HG03135 (cell line): ENCODE measurements at regions not wholly inside any gene's neighbourhood (a gene's known extent, or its start where the extent isn't known, plus 50 kb on each side); places are given as distances from the start of the nearest gene placed in this dataset.
A peak's percentile ranks its signal among the peaks of the same experiment; 100 is the strongest.

Source experiments
- ATAC-seq: cut with Tn5 transposase; IDR thresholded peaks from one replicate; pipeline ENCODE4 v1.9.1; 2021; ENCODE audit warnings: mild to moderate bottlenecking, moderate library complexity; ENCODE audit not compliant: unreplicated experiment

GRCh38 chr5:158080112-158080511 lies 221.2 kb upstream of the CLINT1 start:
- no peak for ATAC-seq

GRCh38 chr5:158079097-158079496 lies 220.2 kb upstream of the CLINT1 start:
- ATAC-seq, result no peak

DNA sequence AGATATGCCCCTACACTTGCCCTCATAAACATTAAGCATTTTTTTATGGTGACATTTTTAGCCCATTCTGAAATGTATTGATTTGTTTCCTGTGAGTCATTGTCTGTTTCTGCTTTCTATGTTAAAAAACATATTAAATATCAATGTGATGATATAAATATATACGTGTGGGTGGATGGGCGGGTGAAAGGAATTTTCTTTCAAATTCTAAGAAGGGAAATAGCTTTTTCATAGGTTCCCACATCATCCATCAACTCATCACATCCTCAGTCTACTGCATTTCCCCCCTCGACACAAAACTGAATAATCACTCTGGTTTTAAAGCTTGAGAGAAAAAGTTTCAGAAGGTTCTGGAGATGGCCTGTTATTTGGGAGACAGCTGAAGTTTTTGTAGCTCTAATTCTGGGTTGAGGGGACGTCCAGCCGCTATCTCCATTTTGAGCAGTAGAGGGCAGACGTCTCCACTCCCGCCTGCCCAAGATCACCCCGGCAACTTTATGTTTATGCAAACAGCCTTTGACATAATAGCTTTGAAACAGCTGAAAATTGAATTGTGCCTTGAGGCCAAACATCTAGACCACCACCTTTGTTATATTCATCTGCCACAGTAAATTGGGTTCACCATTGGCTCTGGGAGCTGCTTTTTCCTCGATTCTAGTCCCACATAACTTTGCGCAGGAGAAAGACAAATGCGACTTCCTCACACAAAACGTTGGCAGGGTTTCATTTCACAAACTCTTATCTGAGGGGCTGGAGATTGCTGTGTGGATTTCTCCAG lies 216.2 kb upstream of the CLINT1 start:
- ATAC-seq, result peak; percentile 91

GRCh38 chr5:158074597-158074991 lies 215.6 kb upstream of the CLINT1 start:
- ATAC-seq, result no peak

- ATAC-seq, result no peak
Observed at GRCh38 chr5:158070859-158071258, 211.9 kb upstream of the CLINT1 start.

- ATAC-seq, result no peak
Observed at GRCh38 chr5:158069838-158070237, 210.9 kb upstream of the CLINT1 start.

DNA sequence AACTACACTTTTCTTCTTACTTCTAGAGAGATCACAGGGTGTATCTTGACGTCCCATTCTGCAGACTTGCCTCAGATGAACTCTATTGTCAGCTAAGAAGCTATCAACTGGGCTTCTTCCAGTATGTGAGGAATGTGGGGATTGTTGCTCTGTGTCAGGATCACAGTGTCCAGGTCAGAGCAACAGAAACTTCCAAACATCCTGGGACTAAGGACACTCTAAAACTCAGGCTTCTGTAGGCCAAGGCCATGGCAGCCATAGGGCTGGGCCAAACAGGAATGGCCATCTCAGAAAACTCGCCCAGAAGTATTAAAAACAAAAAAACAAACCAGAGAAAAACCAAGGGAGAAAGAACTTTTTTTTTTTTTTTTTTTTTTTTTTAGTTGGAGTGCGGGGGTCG lies 210.0 kb upstream of the CLINT1 start:
- ATAC-seq, result no peak

DNA sequence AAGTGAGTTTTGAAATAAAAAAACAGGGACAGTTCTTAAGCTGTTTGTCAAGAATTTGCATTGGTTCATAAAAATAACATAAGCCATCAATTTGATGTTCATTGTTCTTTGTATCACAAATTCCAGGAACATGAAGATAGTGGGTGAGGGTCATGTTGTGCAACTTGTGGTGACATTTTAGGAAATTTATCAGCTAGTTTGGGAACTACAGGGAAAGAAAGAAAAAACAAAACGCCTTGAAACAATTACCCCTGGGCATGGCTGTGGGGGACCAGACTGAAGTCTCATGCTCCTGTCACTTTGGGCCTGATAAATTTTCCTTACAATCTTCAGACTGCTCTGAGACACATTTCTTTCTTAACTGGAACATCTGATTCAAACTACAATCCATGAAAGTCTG lies 207.1 kb upstream of the CLINT1 start:
- no peak for ATAC-seq

GRCh38 chr5:158064334-158065123 lies 205.6 kb upstream of the CLINT1 start:
- ATAC-seq, result no peak

- ATAC-seq, result no peak
Observed at GRCh38 chr5:158063052-158063451, 204.1 kb upstream of the CLINT1 start.

- ATAC-seq, result no peak
Observed at GRCh38 chr5:158061451-158061850, 202.5 kb upstream of the CLINT1 start.

DNA sequence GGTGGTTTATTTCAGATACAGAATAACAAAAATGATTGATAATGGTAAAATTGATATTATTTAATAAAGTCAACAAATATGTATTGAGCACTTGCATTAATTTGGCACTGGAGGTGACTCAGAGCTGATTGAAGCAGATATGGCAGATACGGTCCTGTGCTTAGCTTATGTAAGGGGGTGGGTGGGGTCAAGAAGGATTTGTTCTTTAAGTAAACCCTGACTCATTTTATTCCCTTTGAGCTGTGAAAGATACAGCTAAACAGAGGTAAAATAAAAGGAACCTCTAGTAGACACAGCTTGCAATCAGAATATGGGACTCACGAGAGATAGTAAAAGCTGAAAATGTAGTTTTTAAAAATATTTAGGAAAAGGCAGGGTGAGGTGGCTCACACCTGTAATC lies 201.3 kb upstream of the CLINT1 start:
- ATAC-seq, result no peak

- ATAC-seq, result no peak
Observed at GRCh38 chr5:158058208-158059120, 199.5 kb upstream of the CLINT1 start.

- no peak for ATAC-seq
Observed at GRCh38 chr5:158056130-158056825, 197.3 kb upstream of the CLINT1 start.

DNA sequence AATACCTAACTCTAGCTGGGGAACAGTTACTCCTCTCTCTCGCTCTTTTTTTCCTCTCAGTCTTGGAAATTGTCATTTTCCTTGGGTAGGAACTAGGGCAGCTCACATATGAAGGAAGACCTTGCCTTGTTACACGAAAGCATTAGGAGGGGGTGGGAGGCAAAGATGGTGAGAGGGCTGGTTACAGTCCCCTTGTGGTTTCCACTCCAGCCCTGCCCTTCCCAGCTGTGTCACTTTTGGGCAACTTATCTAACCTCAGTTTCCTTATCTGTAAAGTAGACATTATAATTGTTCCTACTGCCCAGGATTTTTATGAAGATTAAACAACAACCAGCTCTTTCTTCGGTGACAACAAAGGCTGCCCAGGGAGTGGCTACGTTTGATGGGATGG lies 196.2 kb upstream of the CLINT1 start:
- no peak for ATAC-seq

GRCh38 chr5:158054223-158055110 lies 195.5 kb upstream of the CLINT1 start:
- ATAC-seq, result no peak

DNA sequence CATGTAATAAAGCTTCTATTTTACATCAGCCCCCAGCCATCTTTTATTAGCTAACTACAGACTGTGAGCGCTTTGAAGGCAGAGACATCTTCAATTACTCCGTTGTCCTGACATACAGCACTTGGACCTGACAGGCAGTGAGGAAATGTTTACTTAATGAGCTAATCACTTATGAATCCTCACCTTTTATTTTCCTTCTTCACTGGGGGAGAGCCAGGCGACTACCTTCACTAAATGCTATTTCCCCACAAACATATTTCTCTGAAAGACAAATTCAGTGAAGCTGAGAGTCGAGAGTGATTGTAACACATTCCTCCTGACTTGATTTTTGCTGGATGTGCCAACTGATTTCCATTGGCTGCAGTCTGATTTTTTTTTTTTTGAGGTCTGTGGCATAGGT lies 192.1 kb upstream of the CLINT1 start:
- no peak for ATAC-seq

DNA sequence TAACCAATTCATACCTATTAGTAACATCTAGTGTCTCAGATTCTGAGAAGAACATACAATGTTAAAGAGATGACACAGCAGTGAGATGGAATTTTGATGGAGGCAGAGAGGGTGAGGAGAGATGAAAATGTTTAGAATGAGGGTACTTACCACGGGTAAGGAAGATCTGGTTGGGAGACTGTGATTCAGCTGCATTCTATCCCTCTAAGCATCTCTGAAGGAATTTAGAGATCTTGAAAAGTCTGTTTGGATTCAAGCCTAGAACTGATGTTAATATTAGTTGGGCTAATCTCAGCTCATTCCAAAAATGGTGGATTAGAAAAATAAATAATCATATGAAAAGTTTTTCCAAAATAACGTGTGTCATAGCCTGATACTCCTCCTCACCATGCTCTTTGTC lies 191.5 kb upstream of the CLINT1 start:
- ATAC-seq, result no peak

DNA sequence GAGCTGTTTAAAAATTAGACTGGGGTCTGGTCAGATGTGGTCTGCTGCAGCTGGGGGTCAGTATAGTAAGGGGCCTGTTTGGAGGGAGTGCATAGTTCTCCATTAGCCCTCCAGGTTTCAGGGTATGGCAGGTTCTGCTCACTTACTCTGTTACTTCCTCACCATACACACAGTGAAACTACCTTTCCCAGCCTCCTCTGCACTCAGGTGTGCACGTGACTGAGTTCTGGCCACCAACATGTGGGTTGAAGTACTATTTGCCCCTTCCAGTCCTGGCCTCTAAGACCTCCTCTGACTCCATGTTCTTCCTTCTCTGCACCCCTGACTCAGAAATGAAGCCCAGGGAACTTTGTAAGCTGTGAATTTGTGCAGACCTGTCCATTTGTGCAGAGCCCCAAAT lies 190.5 kb upstream of the CLINT1 start:
- ATAC-seq, result no peak

GRCh38 chr5:158045696-158046095 lies 186.8 kb upstream of the CLINT1 start:
- ATAC-seq, result no peak
